Hepatocyte (in vitro differentiated cells): ENCODE measurements at regions not wholly inside any gene's neighbourhood (a gene's known extent, or its start where the extent isn't known, plus 50 kb on each side); places are given as distances from the start of the nearest gene placed in this dataset.

Source experiments
- EZH2 ChIP-seq: fragments of 200-600 bp; sonication (generic); IDR thresholded peaks from 2 replicates; pipeline ENCODE4 v1.6.1; 2016; ENCODE audit warnings: antibody characterized with exemption, mild to moderate bottlenecking, borderline replicate concordance
- TF ChIP-seq, protein P1 (sequence below): fragments of 200-600 bp; sonication (generic); IDR thresholded peaks from 2 replicates; pipeline ENCODE4 v1.5.1; 2016; ENCODE audit warnings: antibody characterized with exemption, mild to moderate bottlenecking; ENCODE audit not compliant: poor library complexity

DNA sequence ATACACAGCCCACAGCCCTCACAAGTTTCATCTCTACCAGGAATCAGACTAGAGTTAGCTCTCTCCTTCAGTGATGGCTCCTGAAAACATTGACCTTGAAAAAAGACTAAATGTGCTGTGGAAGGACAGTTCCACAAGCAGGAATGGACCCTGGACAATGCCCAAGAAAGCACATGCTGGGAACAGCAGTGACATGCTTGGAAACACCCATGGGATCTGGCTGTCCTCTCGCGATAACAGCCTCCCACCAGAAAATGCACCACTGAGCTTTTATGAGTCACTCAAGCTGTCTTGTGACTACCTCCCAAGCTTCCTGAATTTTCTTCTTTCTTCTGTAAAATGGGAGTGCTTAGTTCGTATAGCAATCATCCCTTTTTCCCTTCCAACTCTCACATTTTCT is 269.2 kb downstream of the LRATD1 start:
- TF ChIP-seq, protein P1, sequence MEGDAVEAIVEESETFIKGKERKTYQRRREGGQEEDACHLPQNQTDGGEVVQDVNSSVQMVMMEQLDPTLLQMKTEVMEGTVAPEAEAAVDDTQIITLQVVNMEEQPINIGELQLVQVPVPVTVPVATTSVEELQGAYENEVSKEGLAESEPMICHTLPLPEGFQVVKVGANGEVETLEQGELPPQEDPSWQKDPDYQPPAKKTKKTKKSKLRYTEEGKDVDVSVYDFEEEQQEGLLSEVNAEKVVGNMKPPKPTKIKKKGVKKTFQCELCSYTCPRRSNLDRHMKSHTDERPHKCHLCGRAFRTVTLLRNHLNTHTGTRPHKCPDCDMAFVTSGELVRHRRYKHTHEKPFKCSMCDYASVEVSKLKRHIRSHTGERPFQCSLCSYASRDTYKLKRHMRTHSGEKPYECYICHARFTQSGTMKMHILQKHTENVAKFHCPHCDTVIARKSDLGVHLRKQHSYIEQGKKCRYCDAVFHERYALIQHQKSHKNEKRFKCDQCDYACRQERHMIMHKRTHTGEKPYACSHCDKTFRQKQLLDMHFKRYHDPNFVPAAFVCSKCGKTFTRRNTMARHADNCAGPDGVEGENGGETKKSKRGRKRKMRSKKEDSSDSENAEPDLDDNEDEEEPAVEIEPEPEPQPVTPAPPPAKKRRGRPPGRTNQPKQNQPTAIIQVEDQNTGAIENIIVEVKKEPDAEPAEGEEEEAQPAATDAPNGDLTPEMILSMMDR: no peak
- TF ChIP-seq EZH2: no peak
